ENCODE measurements at regions not wholly inside any gene's neighbourhood (a gene's known extent, or its start where the extent isn't known, plus 50 kb on each side); places are given as distances from the start of the nearest gene placed in this dataset.

- TF ChIP-seq POLR2A (IDR thresholded peaks at IDR 0.05; ENCODE audit: low read depth, low read length) (no peak), MXI1 (IDR thresholded peaks at IDR 0.05; ENCODE audit: borderline replicate concordance, low read depth, low read length) (no peak), ELK1 (IDR thresholded peaks at IDR 0.05; ENCODE audit: borderline replicate concordance, low read depth, low read length) (no peak), CTCF (conservative IDR thresholded peaks at IDR 0.05; ENCODE audit: low read depth, low read length) (no peak), FOS (IDR thresholded peaks at IDR 0.05; ENCODE audit: low read depth, low read length) (no peak), RCOR1 (IDR thresholded peaks at IDR 0.05; ENCODE audit: insufficient replicate concordance, low read length) (no peak), CHD1 (IDR thresholded peaks at IDR 0.05; ENCODE audit: low read depth, low read length) (no peak), SMC3 (IDR thresholded peaks at IDR 0.05; ENCODE audit: low read depth, low read length) (no peak), USF2 (IDR thresholded peaks at IDR 0.05; ENCODE audit: low read depth, low read length) (no peak), CEBPB (IDR thresholded peaks at IDR 0.05; ENCODE audit: low read depth, low read length) (no peak), RFX5 (IDR thresholded peaks at IDR 0.05; ENCODE audit: low read depth, low read length) (no peak), RAD21 (IDR thresholded peaks at IDR 0.05; ENCODE audit: low read length) (no peak), BHLHE40 (IDR thresholded peaks at IDR 0.05; ENCODE audit: low read depth, low read length) (no peak), MAZ (IDR thresholded peaks at IDR 0.05; ENCODE audit: borderline replicate concordance, low read depth, low read length) (no peak)
Measured at GRCh38 chr14:87088588-87088987, 904.4 kb downstream of the GALC start.

Data from IMR-90 (cell line).